Type B pancreatic cell (in vitro differentiated cells): ENCODE measurements at regions not wholly inside any gene's neighbourhood (a gene's known extent, or its start where the extent isn't known, plus 50 kb on each side); places are given as distances from the start of the nearest gene placed in this dataset.

ENCODE experiments used
- DNase-seq: peaks from one replicate; pipeline ENCODE4 v3.0.0; 2021; ENCODE audit warnings: mixed read lengths; ENCODE audit not compliant: unreplicated experiment; ENCODE audit errors: extremely low spot score
- H3K27ac Mint-ChIP-seq: 2 replicates; pipeline ENCODE4 v1.8.0; 2021; ENCODE audit warnings: mild to moderate bottlenecking, mixed read lengths
- H3K27me3 Mint-ChIP-seq: 2 replicates; pipeline ENCODE4 v1.8.0; 2021; ENCODE audit warnings: mixed read lengths
- H3K36me3 Mint-ChIP-seq: 2 replicates; pipeline ENCODE4 v1.8.0; 2021; ENCODE audit warnings: mixed read lengths
- H3K4me1 Mint-ChIP-seq: one replicate; pipeline ENCODE4 v1.8.0; 2021; ENCODE audit warnings: mixed read lengths; ENCODE audit not compliant: unreplicated experiment
- H3K4me3 Mint-ChIP-seq: 2 replicates; pipeline ENCODE4 v1.8.0; 2021; ENCODE audit warnings: mild to moderate bottlenecking, mixed read lengths
- H3K9me3 Mint-ChIP-seq: 2 replicates; pipeline ENCODE4 v1.8.0; 2021; ENCODE audit warnings: mixed read lengths
- CTCF ChIP-seq: fragments of 200-600 bp; sonication (generic); conservative IDR thresholded peaks from 2 replicates; pipeline ENCODE4 v1.5.0; 2021; ENCODE audit warnings: antibody characterized with exemption, mild to moderate bottlenecking

- Mint-ChIP-seq H3K9me3 (no peaks in the 10 kb centered on the region), H3K27ac (no peak overlapping the region), H3K4me1 (peaks cover 10% of the 10 kb centered on the region), H3K27me3 (no peaks in the 10 kb centered on the region), H3K36me3 (no peaks in the 10 kb centered on the region), H3K4me3 (no peak overlapping the region)
- DNase-seq: no peak
- no peak for TF ChIP-seq CTCF
These were observed 173.1 kb downstream of the ASB1 start for GRCh38 chr2:238599549-238600505.

GRCh38 chr2:238600506-238601432 is 174.0 kb downstream of the ASB1 start:
- no peak overlapping the region for H3K27ac Mint-ChIP-seq
- no peaks in the 10 kb centered on the region for H3K27me3 Mint-ChIP-seq
- no peaks in the 10 kb centered on the region for H3K9me3 Mint-ChIP-seq
- H3K36me3 Mint-ChIP-seq: no peaks in the 10 kb centered on the region
- no peak overlapping the region for H3K4me3 Mint-ChIP-seq
- H3K4me1 Mint-ChIP-seq: peaks cover 10% of the 10 kb centered on the region
- no peak for DNase-seq
- TF ChIP-seq CTCF: no peak

- no peak for TF ChIP-seq CTCF
- no peak overlapping the region for H3K4me3 Mint-ChIP-seq
- H3K4me1 Mint-ChIP-seq: peaks cover 10% of the 10 kb centered on the region
- H3K27ac Mint-ChIP-seq: no peak overlapping the region
- DNase-seq: no peak
- H3K9me3 Mint-ChIP-seq: no peaks in the 10 kb centered on the region
- no peaks in the 10 kb centered on the region for H3K36me3 Mint-ChIP-seq
- H3K27me3 Mint-ChIP-seq: no peaks in the 10 kb centered on the region
These were observed 174.9 kb downstream of the ASB1 start for GRCh38 chr2:238601433-238602222.

- Mint-ChIP-seq H3K4me3 (no peak overlapping the region), H3K27ac (no peak overlapping the region), H3K27me3 (no peaks in the 10 kb centered on the region), H3K4me1 (peaks cover 5% of the 10 kb centered on the region), H3K36me3 (no peaks in the 10 kb centered on the region), H3K9me3 (peaks cover under 1% of the 10 kb centered on the region)
- TF ChIP-seq CTCF: no peak
- no peak for DNase-seq
These were observed 175.7 kb downstream of the ASB1 start for GRCh38 chr2:238602223-238602960.
